HG03558 (cell line): ENCODE measurements at regions not wholly inside any gene's neighbourhood (a gene's known extent, or its start where the extent isn't known, plus 50 kb on each side); places are given as distances from the start of the nearest gene placed in this dataset.
"Not testable (repeated sequence)": the region's sequence is repeated elsewhere in the genome, so short reads cannot be mapped to it uniquely, and the experiment has no call there.

Source experiments
- ATAC-seq: cut with Tn5 transposase; IDR thresholded peaks from one replicate; pipeline ENCODE4 v1.9.1; 2021; ENCODE audit warnings: moderate number of reproducible peaks; ENCODE audit not compliant: unreplicated experiment; ENCODE audit errors: extremely low read depth

GRCh38 chr6:6723921-6724538 is 135.5 kb downstream of the LY86 start:
- ATAC-seq, result no peak

DNA sequence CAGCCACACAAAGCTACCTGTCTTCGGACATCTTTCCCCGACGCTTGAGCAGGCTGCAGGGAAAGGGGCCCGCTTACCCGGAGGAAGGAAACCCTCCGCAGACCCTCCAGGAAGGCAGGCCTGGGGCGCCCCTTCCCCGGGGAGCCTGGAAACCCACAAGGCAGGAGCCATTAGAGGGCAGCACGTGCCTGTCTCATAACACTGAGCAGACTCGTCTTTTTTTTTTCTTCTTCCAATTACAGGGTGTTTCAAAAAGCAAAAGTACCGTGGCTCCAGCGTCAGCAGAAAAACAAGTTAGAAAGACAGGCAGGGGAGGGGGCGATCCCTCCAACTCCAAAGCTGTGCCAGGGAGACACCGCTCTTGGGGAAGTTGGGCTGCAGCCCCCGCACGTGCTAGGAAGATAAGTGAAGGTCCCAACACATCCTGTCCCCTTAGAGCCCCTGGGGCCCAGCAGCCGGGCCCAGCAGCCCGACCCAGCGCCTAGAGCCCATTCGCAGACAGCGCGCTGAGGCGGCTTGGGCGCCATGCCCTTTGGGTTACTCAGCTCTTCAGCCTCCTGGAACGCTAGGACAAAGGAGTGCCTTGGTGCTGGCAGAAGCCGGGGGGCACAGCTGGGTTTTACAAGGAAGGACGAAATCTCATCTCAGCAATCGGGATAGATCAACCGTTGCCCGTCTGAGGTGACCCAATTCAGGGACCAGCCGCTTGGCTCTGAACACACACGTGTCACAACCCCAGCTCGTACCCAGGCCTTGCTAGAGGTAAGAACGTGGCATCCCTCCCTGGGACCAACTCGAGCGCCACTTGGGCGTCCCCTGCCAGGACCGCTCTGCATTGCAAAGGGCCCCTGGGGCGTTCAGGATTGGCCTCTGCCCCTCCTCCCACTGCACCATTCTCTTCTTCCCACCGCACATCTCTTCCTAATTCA is 136.3 kb downstream of the LY86 start:
- no peak for ATAC-seq

DNA sequence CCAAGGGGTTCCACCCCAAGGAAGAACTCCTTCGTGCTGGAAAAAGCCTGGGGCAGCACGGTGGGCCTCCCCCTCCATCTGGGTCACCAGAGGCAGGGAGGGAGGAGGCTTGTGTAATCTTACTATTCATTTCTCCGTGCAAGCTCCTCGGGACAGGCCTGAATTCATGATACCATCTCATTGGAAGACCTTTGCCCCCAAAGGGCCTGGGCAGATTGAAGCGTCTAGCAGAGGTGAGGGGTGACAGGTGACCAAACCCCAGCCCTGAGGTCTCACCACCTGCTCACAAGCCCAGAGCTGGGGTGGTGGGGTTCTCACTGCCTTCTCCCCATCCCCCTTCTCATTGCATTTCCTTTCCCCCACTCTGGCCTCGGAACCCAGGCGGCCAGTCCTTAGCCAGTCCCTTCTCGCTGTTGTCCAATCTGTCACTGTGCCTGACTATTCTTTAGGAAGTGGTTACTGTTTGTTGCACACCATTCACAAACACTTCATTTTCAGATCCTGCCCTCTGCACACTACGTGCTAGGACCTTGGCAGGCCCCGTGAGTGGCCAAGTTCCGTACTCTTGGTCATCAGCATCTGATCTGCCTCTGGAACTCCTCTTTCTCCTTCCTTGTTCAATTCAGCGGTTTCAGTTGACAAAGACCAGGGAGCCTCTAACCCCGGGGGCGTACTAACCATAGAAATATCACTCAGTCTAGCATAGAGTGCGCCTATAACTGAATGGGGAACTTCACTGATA is 137.1 kb downstream of the LY86 start:
- ATAC-seq, result no peak

GRCh38 chr6:6728169-6728941 is 139.8 kb downstream of the LY86 start:
- no peak for ATAC-seq

DNA sequence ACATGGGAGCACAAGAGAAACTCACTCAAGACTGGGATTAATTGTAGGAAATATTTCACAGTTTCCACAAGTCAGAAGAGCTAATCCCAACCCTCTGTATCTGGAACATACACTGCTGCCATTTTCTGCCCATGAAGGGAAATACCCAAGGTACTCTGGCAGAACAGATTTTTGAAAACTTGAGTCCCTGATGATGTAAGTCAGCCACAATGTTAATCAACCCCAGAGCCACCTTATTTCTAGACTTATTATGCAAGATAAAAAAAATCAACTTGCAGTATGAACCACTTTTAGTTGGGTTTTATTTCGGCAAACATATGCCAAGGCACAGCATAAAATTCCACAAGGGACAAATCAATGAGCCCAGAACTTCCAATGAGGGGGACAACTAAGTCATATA is 141.5 kb downstream of the LY86 start:
- no peak for ATAC-seq

GRCh38 chr6:6730831-6731230 is 142.3 kb downstream of the LY86 start:
- ATAC-seq, result no peak

GRCh38 chr6:6734479-6735465 is 146.3 kb downstream of the LY86 start:
- ATAC-seq, result no peak

DNA sequence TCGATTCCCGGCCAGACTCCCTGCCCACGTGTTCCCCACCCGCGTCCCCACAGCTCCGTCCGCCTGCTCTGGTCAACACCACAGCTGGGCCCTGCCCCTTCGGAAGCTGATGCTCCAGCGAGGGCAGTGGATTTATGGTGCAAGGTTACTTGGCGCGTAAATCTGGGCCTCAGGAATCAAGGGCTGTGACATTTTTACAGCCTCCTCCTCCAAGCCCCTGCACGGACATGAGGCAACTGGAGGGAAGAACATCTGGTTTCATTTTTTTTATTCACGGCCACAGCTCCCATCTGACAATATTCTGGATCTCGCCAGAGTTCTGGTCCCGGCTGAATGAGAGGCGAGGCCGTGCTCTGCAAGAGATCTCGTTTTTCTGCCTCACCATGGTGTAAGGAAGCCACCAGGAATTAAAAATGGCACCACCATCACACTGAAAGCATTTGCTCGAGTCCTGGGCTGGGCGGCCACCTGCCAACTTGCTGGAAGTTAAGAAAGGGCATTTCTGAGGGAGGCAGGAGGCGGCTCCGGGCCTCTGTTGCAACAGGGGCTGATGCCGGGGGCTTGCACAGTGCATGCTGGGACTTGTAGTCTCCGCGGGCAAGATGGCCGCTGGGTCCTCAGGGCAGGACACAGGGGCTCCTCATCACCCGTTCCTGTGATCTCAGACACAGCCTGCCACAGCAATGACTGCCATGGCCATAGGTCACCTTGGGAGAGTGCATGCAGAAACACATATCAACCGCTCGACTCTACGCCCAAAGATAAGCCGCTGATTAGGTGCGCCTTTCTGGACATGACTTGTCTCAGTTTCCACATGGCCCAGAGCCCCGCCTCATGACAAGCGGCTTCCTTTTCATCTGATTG is 148.5 kb downstream of the LY86 start:
- no peak for ATAC-seq

DNA sequence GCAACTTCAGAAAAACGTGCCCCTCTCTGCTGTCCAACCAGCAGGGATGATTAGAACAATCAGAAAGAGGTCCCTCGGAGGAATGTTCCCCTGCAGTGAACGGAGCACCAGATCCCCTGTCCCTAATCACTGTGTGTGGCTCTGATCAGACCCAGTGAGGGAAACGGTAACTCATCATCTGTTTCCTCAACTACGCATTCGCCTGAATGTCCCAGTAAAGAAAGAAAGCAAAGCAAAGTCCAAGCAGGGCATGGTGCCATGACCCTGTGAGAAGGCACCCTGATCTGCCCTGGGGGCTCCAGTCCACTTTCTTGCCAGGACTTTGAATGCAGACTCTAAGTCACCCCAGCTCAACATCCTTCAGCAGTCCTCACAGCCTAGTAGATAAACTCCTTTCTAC is 149.2 kb downstream of the LY86 start:
- ATAC-seq, result no peak

GRCh38 chr6:6738108-6738507 is 149.6 kb downstream of the LY86 start:
- ATAC-seq, result no peak

DNA sequence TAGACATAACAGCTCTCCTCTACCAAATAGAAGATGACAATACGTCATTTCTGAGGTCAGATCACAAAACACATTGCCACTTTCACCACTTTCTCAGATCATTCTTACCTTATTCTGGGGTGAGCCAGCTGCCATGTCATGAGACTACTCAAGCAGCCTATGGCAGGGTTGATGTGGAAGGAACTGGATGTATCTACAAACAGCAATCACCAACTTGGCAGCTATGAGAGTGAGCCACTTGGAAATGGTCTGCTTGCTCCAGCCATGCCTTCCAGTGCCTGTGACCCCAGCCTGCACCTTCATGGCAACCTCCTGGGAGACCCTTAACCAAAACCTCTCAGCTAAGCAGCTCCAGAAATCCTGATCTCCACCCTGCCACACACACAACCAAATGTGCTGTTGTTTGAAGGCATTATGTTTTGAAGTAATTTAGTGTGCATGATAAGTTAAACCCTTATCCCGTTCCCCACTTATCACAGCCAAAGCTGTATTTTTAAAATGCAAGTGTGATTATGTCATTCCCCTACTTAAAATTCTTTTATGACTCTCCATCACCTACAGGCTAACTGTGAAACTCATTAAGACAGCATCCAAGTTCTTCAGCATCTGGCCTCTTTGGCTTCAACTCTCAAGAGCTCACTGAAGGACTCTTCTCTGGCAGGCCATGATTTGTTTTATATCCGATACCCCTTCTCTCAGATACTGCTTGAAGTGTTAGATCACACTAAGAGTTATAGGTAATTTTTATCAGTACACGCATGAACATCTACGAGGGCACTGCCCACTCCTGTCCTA is 150.6 kb downstream of the LY86 start:
- no peak for ATAC-seq

GRCh38 chr6:6740595-6740994 is 152.1 kb downstream of the LY86 start:
- ATAC-seq, result no peak

- no peak for ATAC-seq
Observed at GRCh38 chr6:6741264-6741663, 152.7 kb downstream of the LY86 start.

GRCh38 chr6:6742535-6742934 is 154.0 kb downstream of the LY86 start:
- ATAC-seq, result no peak

DNA sequence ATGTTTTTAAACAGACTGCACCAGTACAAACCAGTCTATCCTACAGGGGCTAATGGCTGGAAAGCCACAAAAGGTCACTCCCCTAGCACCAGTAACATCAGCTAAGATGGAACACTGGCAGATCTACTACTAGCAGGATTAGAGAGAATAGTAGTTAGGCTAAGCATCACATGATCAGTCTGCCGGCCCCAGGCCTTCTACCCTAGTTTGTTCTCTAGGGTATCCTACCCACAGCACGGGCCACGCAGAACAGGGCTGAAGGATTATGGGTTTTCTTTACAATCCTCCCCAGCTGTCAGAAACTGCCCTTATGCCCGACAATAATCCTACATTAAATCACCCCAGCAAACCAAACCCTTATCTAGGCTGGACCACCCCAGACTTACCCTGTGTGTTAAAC is 156.0 kb downstream of the LY86 start:
- no peak for ATAC-seq

- not testable (repeated sequence) for ATAC-seq
Observed at GRCh38 chr6:6745637-6746332, 157.3 kb downstream of the LY86 start.
